NCI-H226 (cell line): ENCODE measurements at regions not wholly inside any gene's neighbourhood (a gene's known extent, or its start where the extent isn't known, plus 50 kb on each side); places are given as distances from the start of the nearest gene placed in this dataset.
A peak's percentile ranks its signal among the peaks of the same experiment; 100 is the strongest.

Source experiments
- DNase-seq: peaks from one replicate; pipeline ENCODE4 v3.0.0-alpha.2; 2015

GRCh38 chr4:56757821-56758411 is 63.6 kb downstream of the SPINK2 start:
- no peak for DNase-seq

GRCh38 chr4:56757261-56757746 is 64.2 kb downstream of the SPINK2 start:
- DNase-seq = peak; percentile 18

GRCh38 chr4:56755901-56756300 is 65.6 kb downstream of the SPINK2 start:
- DNase-seq = no peak

- no peak for DNase-seq
Measured at GRCh38 chr4:56752985-56753384, 68.5 kb downstream of the SPINK2 start.

- DNase-seq = no peak
Measured at GRCh38 chr4:56750231-56750630, 69.1 kb upstream of the HOPX start.

GRCh38 chr4:56748271-56748670 is 67.2 kb upstream of the HOPX start:
- no peak for DNase-seq

- no peak for DNase-seq
Measured at GRCh38 chr4:56746639-56747038, 65.5 kb upstream of the HOPX start.

- DNase-seq = no peak
Measured at GRCh38 chr4:56745042-56745441, 63.9 kb upstream of the HOPX start.

GRCh38 chr4:56744030-56744429 is 62.9 kb upstream of the HOPX start:
- no peak for DNase-seq

GRCh38 chr4:56743550-56743949 is 62.5 kb upstream of the HOPX start:
- DNase-seq = peak; percentile 24

- peak; percentile 32 for DNase-seq
Measured at GRCh38 chr4:56742080-56742871, 61.2 kb upstream of the HOPX start.

- no peak for DNase-seq
Measured at GRCh38 chr4:56741595-56741994, 60.5 kb upstream of the HOPX start.

GRCh38 chr4:56739066-56739777 is 58.1 kb upstream of the HOPX start:
- no peak for DNase-seq

- DNase-seq = no peak
Measured at GRCh38 chr4:56737666-56738065, 56.6 kb upstream of the HOPX start.

- no peak for DNase-seq
Measured at GRCh38 chr4:56733352-56733751, 52.3 kb upstream of the HOPX start.

GRCh38 chr4:56732301-56732700 is 51.2 kb upstream of the HOPX start:
- no peak for DNase-seq

GRCh38 chr4:56731857-56732256 is 50.8 kb upstream of the HOPX start:
- DNase-seq = no peak
